ENCODE measurements at regions not wholly inside any gene's neighbourhood (a gene's known extent, or its start where the extent isn't known, plus 50 kb on each side); places are given as distances from the start of the nearest gene placed in this dataset.

- no peak for DNase-seq (ENCODE audit: low read depth in 4 of 4, low spot score in 2 of 4)
Observed at GRCh38 chr5:2257326-2258244, 374.9 kb upstream of the IRX4 start.

GRCh38 chr5:2256691-2257280, 374.1 kb upstream of the IRX4 start:
- no peak for DNase-seq (ENCODE audit: low read depth in 4 of 4, low spot score in 2 of 4)

GRCh38 chr5:2255915-2256690, 373.4 kb upstream of the IRX4 start:
- DNase-seq (ENCODE audit: low read depth in 4 of 4, low spot score in 2 of 4): no peak

GRCh38 chr5:2254880-2255750, 372.4 kb upstream of the IRX4 start:
- DNase-seq (ENCODE audit: low read depth in 4 of 4, low spot score in 2 of 4): no peak

GRCh38 chr5:2254406-2254805, 371.7 kb upstream of the IRX4 start:
- no peak for DNase-seq (ENCODE audit: low read depth in 4 of 4, low spot score in 2 of 4)

GRCh38 chr5:2253040-2253975, 370.6 kb upstream of the IRX4 start:
- DNase-seq (ENCODE audit: low read depth in 4 of 4, low spot score in 2 of 4): peak in 2 of 4 donors; percentile 11 to 25

GRCh38 chr5:2251751-2252150, 369.0 kb upstream of the IRX4 start:
- DNase-seq (ENCODE audit: low read depth in 4 of 4, low spot score in 2 of 4): no peak

- no peak for DNase-seq (ENCODE audit: low read depth in 4 of 4, low spot score in 2 of 4)
Observed at GRCh38 chr5:2251298-2251697, 368.6 kb upstream of the IRX4 start.

- DNase-seq (ENCODE audit: low read depth in 4 of 4, low spot score in 2 of 4): no peak
Observed at GRCh38 chr5:2250365-2250950, 367.7 kb upstream of the IRX4 start.

- no peak for DNase-seq (ENCODE audit: low read depth in 4 of 4, low spot score in 2 of 4)
Observed at GRCh38 chr5:2249442-2249841, 366.7 kb upstream of the IRX4 start.

GRCh38 chr5:2249026-2249425, 366.3 kb upstream of the IRX4 start:
- no peak for DNase-seq (ENCODE audit: low read depth in 4 of 4, low spot score in 2 of 4)

GRCh38 chr5:2242539-2242938, 359.8 kb upstream of the IRX4 start:
- DNase-seq (ENCODE audit: low read depth in 4 of 4, low spot score in 2 of 4): no peak

GRCh38 chr5:2241842-2242241, 359.1 kb upstream of the IRX4 start:
- DNase-seq (ENCODE audit: low read depth in 4 of 4, low spot score in 2 of 4): no peak

- DNase-seq (ENCODE audit: low read depth in 4 of 4, low spot score in 2 of 4): no peak
Observed at GRCh38 chr5:2240118-2240904, 357.6 kb upstream of the IRX4 start.

- DNase-seq (ENCODE audit: low read depth in 4 of 4, low spot score in 2 of 4): no peak
Observed at GRCh38 chr5:2239201-2239910, 356.6 kb upstream of the IRX4 start.

GRCh38 chr5:2238732-2239131, 356.0 kb upstream of the IRX4 start:
- DNase-seq (ENCODE audit: low read depth in 4 of 4, low spot score in 2 of 4): no peak

- DNase-seq (ENCODE audit: low read depth in 4 of 4, low spot score in 2 of 4): no peak
Observed at GRCh38 chr5:2227433-2227832, 344.7 kb upstream of the IRX4 start.

- DNase-seq (ENCODE audit: low read depth in 4 of 4, low spot score in 2 of 4): no peak
Observed at GRCh38 chr5:2224689-2225088, 342.0 kb upstream of the IRX4 start.

Measured in left renal cortex interstitium (tissue), 4 donors.